ENCODE measurements at regions not wholly inside any gene's neighbourhood (a gene's known extent, or its start where the extent isn't known, plus 50 kb on each side); places are given as distances from the start of the nearest gene placed in this dataset.

DNA sequence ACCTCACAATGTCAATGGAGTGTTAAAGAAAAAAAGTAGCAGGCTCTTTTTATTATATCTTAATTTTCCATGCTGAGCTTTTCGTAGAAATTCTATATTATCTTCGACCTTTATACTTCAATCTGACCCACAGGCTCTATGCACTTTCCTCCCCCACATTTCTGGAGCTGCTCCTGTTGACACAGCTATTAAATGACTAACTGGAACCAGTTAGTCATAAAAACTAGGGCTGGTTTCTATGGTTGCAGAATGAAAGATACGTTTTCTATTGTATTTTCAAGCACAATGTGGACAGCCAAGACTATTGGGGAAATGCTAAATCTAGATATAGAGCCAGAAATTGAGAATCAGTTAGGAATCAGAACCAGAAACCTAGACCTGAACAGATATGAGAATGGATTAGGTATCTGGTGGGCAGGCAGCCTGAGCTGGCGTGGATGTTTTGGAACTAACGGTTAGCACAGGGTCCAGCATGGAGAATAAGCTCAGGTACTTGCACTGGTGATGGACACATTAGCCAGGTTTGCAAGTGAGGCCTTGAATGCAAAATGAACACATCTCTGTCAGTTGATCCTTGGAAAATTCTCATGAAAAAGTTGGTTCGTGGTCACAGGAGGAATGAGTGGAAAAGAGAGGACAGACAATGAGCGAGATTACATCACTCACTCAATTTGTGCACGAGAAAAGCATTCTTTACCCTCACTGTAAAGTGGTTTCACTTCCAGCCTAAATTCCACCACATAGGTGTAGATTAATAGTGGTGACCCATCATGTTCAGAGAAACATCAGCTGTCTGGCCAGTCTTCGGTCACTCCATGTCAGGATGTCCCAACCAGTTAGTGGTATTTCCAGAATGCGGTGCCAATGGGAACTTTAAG is 144.6 kb upstream of the EPHA4 start:
- no peak overlapping the region for H3K4me3 ChIP-seq (replicated peaks; ENCODE audit: low read depth, low read length)
- no peak for DNase-seq (ENCODE audit: extremely low read depth, low read depth)
- TF ChIP-seq, protein P1, sequence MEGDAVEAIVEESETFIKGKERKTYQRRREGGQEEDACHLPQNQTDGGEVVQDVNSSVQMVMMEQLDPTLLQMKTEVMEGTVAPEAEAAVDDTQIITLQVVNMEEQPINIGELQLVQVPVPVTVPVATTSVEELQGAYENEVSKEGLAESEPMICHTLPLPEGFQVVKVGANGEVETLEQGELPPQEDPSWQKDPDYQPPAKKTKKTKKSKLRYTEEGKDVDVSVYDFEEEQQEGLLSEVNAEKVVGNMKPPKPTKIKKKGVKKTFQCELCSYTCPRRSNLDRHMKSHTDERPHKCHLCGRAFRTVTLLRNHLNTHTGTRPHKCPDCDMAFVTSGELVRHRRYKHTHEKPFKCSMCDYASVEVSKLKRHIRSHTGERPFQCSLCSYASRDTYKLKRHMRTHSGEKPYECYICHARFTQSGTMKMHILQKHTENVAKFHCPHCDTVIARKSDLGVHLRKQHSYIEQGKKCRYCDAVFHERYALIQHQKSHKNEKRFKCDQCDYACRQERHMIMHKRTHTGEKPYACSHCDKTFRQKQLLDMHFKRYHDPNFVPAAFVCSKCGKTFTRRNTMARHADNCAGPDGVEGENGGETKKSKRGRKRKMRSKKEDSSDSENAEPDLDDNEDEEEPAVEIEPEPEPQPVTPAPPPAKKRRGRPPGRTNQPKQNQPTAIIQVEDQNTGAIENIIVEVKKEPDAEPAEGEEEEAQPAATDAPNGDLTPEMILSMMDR (IDR thresholded peaks at IDR 0.05; ENCODE audit: low read depth, low read length, missing control alignments), result no peak

DNA sequence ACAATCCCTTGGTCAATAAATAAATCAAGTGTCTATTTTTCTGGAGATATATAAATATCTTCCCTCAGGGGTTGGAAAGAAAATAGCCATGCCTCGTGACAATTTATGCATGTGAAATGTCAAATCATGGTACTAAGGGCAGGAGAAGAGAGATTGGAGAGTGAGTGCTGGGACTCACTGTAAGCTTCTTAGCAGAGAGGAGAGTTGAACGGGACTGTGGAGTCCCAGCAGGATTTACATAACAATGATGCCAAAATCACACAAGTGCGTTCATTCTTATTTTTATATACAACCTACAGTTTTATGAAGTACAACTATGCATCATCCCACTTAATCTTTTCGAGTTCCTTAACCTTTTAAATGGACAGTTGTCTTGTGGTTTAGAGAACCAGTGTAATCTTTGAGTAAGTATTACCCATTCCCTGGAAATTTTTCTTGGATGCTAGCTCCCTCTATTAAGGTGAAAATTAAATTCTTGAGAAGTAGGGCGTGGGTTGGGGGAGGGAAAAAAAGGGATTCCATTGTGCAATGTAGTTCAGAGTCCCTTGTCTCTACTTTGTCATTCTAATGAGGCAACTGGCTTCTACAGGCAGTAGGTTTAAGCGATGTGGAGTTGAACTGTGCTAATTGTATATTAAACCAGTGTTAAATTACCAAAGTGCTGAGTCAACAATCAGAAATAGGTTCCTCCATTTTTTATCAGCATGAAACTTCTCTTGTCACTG is 143.6 kb upstream of the EPHA4 start:
- no peak for DNase-seq (ENCODE audit: extremely low read depth, low read depth)
- no peak overlapping the region for H3K4me3 ChIP-seq (replicated peaks; ENCODE audit: low read depth, low read length)
- TF ChIP-seq, protein P1 (IDR thresholded peaks at IDR 0.05; ENCODE audit: low read depth, low read length, missing control alignments), result no peak

DNA sequence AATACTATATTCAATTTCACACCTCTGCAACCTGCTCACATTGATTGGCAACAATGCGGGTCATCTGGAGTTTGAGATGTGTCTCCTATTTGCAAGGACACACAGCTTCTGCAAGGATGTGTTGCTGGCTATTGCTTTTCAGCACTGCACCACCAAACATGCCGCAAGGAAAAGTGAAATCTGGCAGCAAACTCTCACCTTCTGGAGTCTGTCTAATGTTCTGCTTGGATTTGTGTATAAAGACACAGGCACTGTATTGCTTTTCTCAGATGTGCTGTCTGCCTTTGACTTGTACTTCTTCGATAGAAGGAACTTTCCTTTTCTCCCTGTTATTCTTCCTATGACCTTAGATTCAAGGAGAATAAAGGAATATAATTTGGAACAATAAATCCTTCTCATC is 138.6 kb upstream of the EPHA4 start:
- no peak overlapping the region for H3K4me3 ChIP-seq (replicated peaks; ENCODE audit: low read depth, low read length)
- TF ChIP-seq, protein P1 (IDR thresholded peaks at IDR 0.05; ENCODE audit: low read depth, low read length, missing control alignments), result no peak
- no peak for DNase-seq (ENCODE audit: extremely low read depth, low read depth)

DNA sequence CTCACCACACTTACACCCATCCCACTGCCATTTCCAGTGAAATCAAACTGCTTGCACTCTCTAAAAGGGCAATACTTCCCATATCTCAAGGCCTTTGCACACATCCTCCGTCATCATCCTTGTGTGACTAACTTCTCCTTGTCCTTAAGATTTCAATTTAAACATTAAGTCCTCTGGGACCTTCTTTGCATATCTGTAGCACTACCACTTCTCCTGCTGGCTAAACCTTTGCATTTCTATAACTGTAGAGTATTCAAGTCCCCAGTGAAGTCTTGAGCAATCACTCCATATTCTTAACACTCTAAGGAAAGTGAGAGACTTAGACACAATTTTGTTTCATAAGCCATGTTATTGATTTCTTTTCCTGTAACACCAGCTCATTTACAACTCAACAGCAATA is 136.8 kb upstream of the EPHA4 start:
- TF ChIP-seq, protein P1 (IDR thresholded peaks at IDR 0.05; ENCODE audit: low read depth, low read length, missing control alignments), result no peak
- no peak overlapping the region for H3K4me3 ChIP-seq (replicated peaks; ENCODE audit: low read depth, low read length)
- DNase-seq (ENCODE audit: extremely low read depth, low read depth), result no peak

DNA sequence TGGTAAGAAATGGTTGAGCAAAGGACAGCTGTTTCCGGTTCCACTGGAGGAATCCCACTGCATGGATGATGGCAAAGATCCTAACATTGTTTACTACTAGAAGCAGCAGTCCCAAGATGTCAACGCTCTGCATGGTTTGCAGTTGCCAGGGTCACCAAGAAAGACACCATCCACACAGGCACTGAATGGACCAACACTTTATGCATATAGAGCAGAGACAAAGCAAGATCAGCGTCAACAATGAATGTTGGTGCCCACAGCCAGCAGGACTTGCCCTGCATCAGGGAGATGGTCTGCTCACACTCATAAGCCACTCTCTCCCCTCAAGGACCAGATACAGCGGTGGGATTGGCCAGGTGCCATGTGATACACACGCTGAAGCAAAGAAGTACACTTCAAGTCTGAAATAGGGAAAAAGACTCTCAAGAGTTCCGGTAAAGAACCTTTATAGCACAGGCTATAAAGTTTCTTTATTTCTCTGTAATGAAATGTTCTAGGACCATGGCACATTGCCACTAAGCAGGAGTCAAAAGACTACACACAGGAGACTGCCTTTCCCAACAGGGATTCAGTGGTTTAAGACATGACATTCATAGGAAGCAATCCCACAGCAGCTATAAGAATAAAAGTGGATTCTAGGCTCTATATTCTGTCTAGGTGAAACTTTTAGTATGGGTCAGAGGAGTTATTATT is 133.2 kb upstream of the EPHA4 start:
- TF ChIP-seq, protein P1 (IDR thresholded peaks at IDR 0.05; ENCODE audit: low read depth, low read length, missing control alignments), result no peak
- no peak overlapping the region for H3K4me3 ChIP-seq (replicated peaks; ENCODE audit: low read depth, low read length)
- no peak for DNase-seq (ENCODE audit: extremely low read depth, low read depth)

DNA sequence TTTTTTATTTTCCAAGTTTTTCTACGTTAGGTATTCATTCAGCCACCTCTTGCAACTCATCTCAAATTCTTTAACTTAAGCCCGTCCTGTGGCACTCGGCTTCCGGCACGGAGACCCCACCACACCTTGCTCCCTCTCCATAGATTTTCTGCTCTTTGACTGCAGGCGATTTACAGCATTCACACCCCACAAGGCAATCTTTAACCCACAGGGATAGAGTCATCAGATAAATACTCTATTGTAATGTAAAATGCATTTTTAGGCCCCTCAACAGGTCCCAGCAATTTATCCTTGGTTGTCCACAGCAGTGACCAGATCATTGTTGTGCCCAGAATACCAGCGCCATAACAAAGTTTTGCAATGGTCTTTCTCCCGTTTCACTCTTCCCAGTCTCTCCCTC is 132.3 kb upstream of the EPHA4 start:
- TF ChIP-seq, protein P1 (IDR thresholded peaks at IDR 0.05; ENCODE audit: low read depth, low read length, missing control alignments), result no peak
- DNase-seq (ENCODE audit: extremely low read depth, low read depth), result no peak
- H3K4me3 ChIP-seq (replicated peaks; ENCODE audit: low read depth, low read length), result no peak overlapping the region

Measured in HFF-Myc (cell line).